Endodermal cell (in vitro differentiated cells): ENCODE measurements at regions not wholly inside any gene's neighbourhood (a gene's known extent, or its start where the extent isn't known, plus 50 kb on each side); places are given as distances from the start of the nearest gene placed in this dataset.
"Not testable (repeated sequence)": the region's sequence is repeated elsewhere in the genome, so short reads cannot be mapped to it uniquely, and the experiment has no call there.

Experiments used
- DNase-seq: peaks from one replicate; pipeline ENCODE4 v3.0.0-alpha.2; 2017
- H3K27ac ChIP-seq: 2 replicates; pipeline ENCODE4 v1.5.1; 2013; ENCODE audit warnings: mild to moderate bottlenecking, low read depth, low read length, moderate library complexity
- H3K27me3 ChIP-seq: 2 replicates; pipeline ENCODE4 v1.6.1; 2013; ENCODE audit warnings: mild to moderate bottlenecking, low read length, moderate library complexity; ENCODE audit not compliant: insufficient read depth, control insufficient read depth, poor library complexity, severe bottlenecking
- H3K36me3 ChIP-seq: 2 replicates; pipeline ENCODE4 v1.7.0; 2013; ENCODE audit warnings: mild to moderate bottlenecking, low read length, moderate library complexity; ENCODE audit not compliant: control insufficient read depth, insufficient read depth
- H3K4me1 ChIP-seq: one replicate; pipeline ENCODE4 v1.7.0; 2013; ENCODE audit warnings: low read length; ENCODE audit not compliant: control insufficient read depth, insufficient read depth
- H3K4me3 ChIP-seq: 2 replicates; pipeline ENCODE4 v1.5.1; 2013; ENCODE audit warnings: mild to moderate bottlenecking, low read length, moderate library complexity
- H3K9ac ChIP-seq: 2 replicates; pipeline ENCODE4 v1.6.1; 2013; ENCODE audit warnings: mild to moderate bottlenecking, low read length, moderate library complexity; ENCODE audit not compliant: poor library complexity, severe bottlenecking; ENCODE audit errors: extremely low read depth
- H3K9me3 ChIP-seq: 2 replicates; pipeline ENCODE4 v1.6.1; 2013; ENCODE audit warnings: mild to moderate bottlenecking, low read length, moderate library complexity; ENCODE audit not compliant: control insufficient read depth
- H3K27ac Mint-ChIP-seq: 2 replicates; pipeline ENCODE4 v1.8.0; 2020; ENCODE audit warnings: mixed read lengths
- H3K27me3 Mint-ChIP-seq: 2 replicates; pipeline ENCODE4 v1.8.0; 2021; ENCODE audit warnings: mild to moderate bottlenecking, mixed read lengths; ENCODE audit not compliant: insufficient read depth
- H3K36me3 Mint-ChIP-seq: 2 replicates; pipeline ENCODE4 v1.8.0; 2020; ENCODE audit warnings: low read depth, mixed read lengths
- H3K4me1 Mint-ChIP-seq: 2 replicates; pipeline ENCODE4 v1.8.0; 2020; ENCODE audit warnings: mixed read lengths
- H3K4me3 Mint-ChIP-seq: 2 replicates; pipeline ENCODE4 v1.8.0; 2020; ENCODE audit warnings: mild to moderate bottlenecking, moderate library complexity, mixed read lengths
- H3K9me3 Mint-ChIP-seq: 2 replicates; pipeline ENCODE4 v1.8.0; 2020; ENCODE audit warnings: mild to moderate bottlenecking, mixed read lengths
- CTCF ChIP-seq: fragments of 200-600 bp; sonication (generic); conservative IDR thresholded peaks from 2 replicates; pipeline ENCODE4 v1.5.0; 2021; ENCODE audit warnings: antibody characterized with exemption, mild to moderate bottlenecking
- WGBS, 2 experiments: methylation state at CpG; one replicate each; pipeline versions ENCODE4 v1.1.5 to v1.1.7; 2013; ENCODE audit warnings: missing lambda C conversion rate in 2 of 2, mixed read lengths in 1 of 2; ENCODE audit not compliant: insufficient coverage in 1 of 2, insufficient read length in 1 of 2; 5-methylcytosine and 5-hydroxymethylcytosine counted together

GRCh38 chr22:25331050-25331449 lies 111.6 kb downstream of the CRYBB2 start:
- Mint-ChIP-seq H3K36me3 (no peaks in the 10 kb centered on the region), H3K27me3 (no peaks in the 10 kb centered on the region), H3K9me3 (no peaks in the 10 kb centered on the region), H3K4me1 (no peaks in the 10 kb centered on the region), H3K4me3 (no peak overlapping the region), H3K27ac (no peak overlapping the region)
- H3K4me1 ChIP-seq: no peaks in the 10 kb centered on the region
- DNase-seq: no peak
- 92% methylated on average over 3 of the region's 4 CpGs; no CpG with 5 or more reads in 1 of the 2 experiments for WGBS, 2 experiments
- no peaks in the 10 kb centered on the region for H3K36me3 ChIP-seq
- no peaks in the 10 kb centered on the region for H3K9me3 ChIP-seq
- no peak for TF ChIP-seq CTCF
- no peak overlapping the region for H3K9ac ChIP-seq
- H3K27me3 ChIP-seq: no peaks in the 10 kb centered on the region
- no peak overlapping the region for H3K27ac ChIP-seq
- no peak overlapping the region for H3K4me3 ChIP-seq

GRCh38 chr22:25331911-25332310 lies 112.5 kb downstream of the CRYBB2 start:
- not testable (repeated sequence) for H3K27ac ChIP-seq, H3K27me3 Mint-ChIP-seq, H3K36me3 ChIP-seq, H3K4me3 ChIP-seq, H3K4me1 ChIP-seq, H3K9ac ChIP-seq, H3K9me3 ChIP-seq, H3K27ac Mint-ChIP-seq, H3K9me3 Mint-ChIP-seq, DNase-seq, H3K27me3 ChIP-seq, H3K4me1 Mint-ChIP-seq, H3K36me3 Mint-ChIP-seq, H3K4me3 Mint-ChIP-seq
- WGBS, 2 experiments: 70 to 83% methylated on average over 4 to 5 of the region's 5 CpGs

GRCh38 chr22:25332386-25332785 lies 112.9 kb downstream of the CRYBB2 start:
- H3K9me3 Mint-ChIP-seq: no peaks in the 10 kb centered on the region
- TF ChIP-seq CTCF: no peak
- no peaks in the 10 kb centered on the region for H3K27me3 Mint-ChIP-seq
- no peak overlapping the region for H3K27ac Mint-ChIP-seq
- no peak overlapping the region for H3K4me3 ChIP-seq
- H3K36me3 Mint-ChIP-seq: no peaks in the 10 kb centered on the region
- H3K9ac ChIP-seq: no peak overlapping the region
- no peak overlapping the region for H3K4me3 Mint-ChIP-seq
- H3K36me3 ChIP-seq: no peaks in the 10 kb centered on the region
- H3K9me3 ChIP-seq: no peaks in the 10 kb centered on the region
- 91 to 92% methylated on average over 7 to 11 of the region's 11 CpGs for WGBS, 2 experiments
- no peaks in the 10 kb centered on the region for H3K4me1 ChIP-seq
- no peak overlapping the region for H3K27ac ChIP-seq
- DNase-seq: no peak
- H3K27me3 ChIP-seq: no peaks in the 10 kb centered on the region
- no peaks in the 10 kb centered on the region for H3K4me1 Mint-ChIP-seq

GRCh38 chr22:25334162-25334490 lies 114.7 kb downstream of the CRYBB2 start:
- no peaks in the 10 kb centered on the region for H3K9me3 Mint-ChIP-seq
- no peak overlapping the region for H3K27ac Mint-ChIP-seq
- no peak overlapping the region for H3K4me3 Mint-ChIP-seq
- no peak overlapping the region for H3K9ac ChIP-seq
- H3K4me3 ChIP-seq: no peak overlapping the region
- TF ChIP-seq CTCF: peak; percentile 82
- no peaks in the 10 kb centered on the region for H3K36me3 ChIP-seq
- no peaks in the 10 kb centered on the region for H3K4me1 ChIP-seq
- no peaks in the 10 kb centered on the region for H3K4me1 Mint-ChIP-seq
- no peak overlapping the region for H3K27ac ChIP-seq
- no peaks in the 10 kb centered on the region for H3K27me3 ChIP-seq
- H3K36me3 Mint-ChIP-seq: no peaks in the 10 kb centered on the region
- H3K9me3 ChIP-seq: no peaks in the 10 kb centered on the region
- no peaks in the 10 kb centered on the region for H3K27me3 Mint-ChIP-seq
- DNase-seq: peak; percentile 94
- WGBS, 2 experiments: 36 to 47% methylated on average over 10 of the region's 10 CpGs

GRCh38 chr22:25334631-25335030 lies 115.2 kb downstream of the CRYBB2 start:
- not testable (repeated sequence) for H3K36me3 Mint-ChIP-seq, DNase-seq, H3K27ac Mint-ChIP-seq, H3K9ac ChIP-seq, H3K4me1 ChIP-seq, H3K36me3 ChIP-seq, H3K27me3 ChIP-seq, H3K9me3 ChIP-seq, H3K4me3 Mint-ChIP-seq, H3K9me3 Mint-ChIP-seq, H3K4me1 Mint-ChIP-seq, H3K4me3 ChIP-seq, H3K27me3 Mint-ChIP-seq, H3K27ac ChIP-seq
- 89 to 94% methylated on average over 16 to 17 of the region's 17 CpGs for WGBS, 2 experiments
